Right lung (tissue), 2 donors: ENCODE measurements at regions not wholly inside any gene's neighbourhood (a gene's known extent, or its start where the extent isn't known, plus 50 kb on each side); places are given as distances from the start of the nearest gene placed in this dataset.
"Not testable (repeated sequence)": the region's sequence is repeated elsewhere in the genome, so short reads cannot be mapped to it uniquely, and the experiment has no call there.

Experiments
- DNase-seq, 2 donors: peaks; one replicate each; pipeline ENCODE4 v3.0.0-alpha.2; 2013

GRCh38 chr10:29363930-29364329 is 75.1 kb downstream of the LYZL1 start:
- not testable (repeated sequence) for DNase-seq

- DNase-seq: not testable (repeated sequence)
Observed at GRCh38 chr10:29366206-29366605, 77.3 kb downstream of the LYZL1 start.

GRCh38 chr10:29369419-29369818 is 80.5 kb downstream of the LYZL1 start:
- DNase-seq: no peak

GRCh38 chr10:29370097-29371092 is 81.5 kb downstream of the LYZL1 start:
- no peak for DNase-seq

- DNase-seq: no peak
Observed at GRCh38 chr10:29372920-29373319, 84.0 kb downstream of the LYZL1 start.

- no peak for DNase-seq
Observed at GRCh38 chr10:29374162-29374561, 85.3 kb downstream of the LYZL1 start.

GRCh38 chr10:29375888-29376287 is 87.0 kb downstream of the LYZL1 start:
- DNase-seq: no peak

GRCh38 chr10:29377333-29377961 is 88.6 kb downstream of the LYZL1 start:
- DNase-seq: no peak

GRCh38 chr10:29378106-29378505 is 89.2 kb downstream of the LYZL1 start:
- DNase-seq: no peak

- no peak for DNase-seq
Observed at GRCh38 chr10:29379208-29379607, 90.3 kb downstream of the LYZL1 start.

GRCh38 chr10:29379777-29380598 is 91.1 kb downstream of the LYZL1 start:
- not testable (repeated sequence) for DNase-seq

GRCh38 chr10:29380599-29381511 is 92.0 kb downstream of the LYZL1 start:
- peak in 1 of 2 donors; percentile 37 for DNase-seq

GRCh38 chr10:29386342-29386999 is 97.6 kb downstream of the LYZL1 start:
- no peak for DNase-seq

- DNase-seq: no peak
Observed at GRCh38 chr10:29387269-29387668, 98.4 kb downstream of the LYZL1 start.

GRCh38 chr10:29388112-29388511 is 99.2 kb downstream of the LYZL1 start:
- DNase-seq: not testable (repeated sequence)

- no peak for DNase-seq
Observed at GRCh38 chr10:29389493-29389892, 100.6 kb downstream of the LYZL1 start.

- DNase-seq: no peak
Observed at GRCh38 chr10:29389935-29390334, 101.1 kb downstream of the LYZL1 start.

GRCh38 chr10:29392376-29393021 is 103.6 kb downstream of the LYZL1 start:
- no peak for DNase-seq

- no peak for DNase-seq
Observed at GRCh38 chr10:29394321-29394932, 105.6 kb downstream of the LYZL1 start.
